ENCODE measurements at regions not wholly inside any gene's neighbourhood (a gene's known extent, or its start where the extent isn't known, plus 50 kb on each side); places are given as distances from the start of the nearest gene placed in this dataset.

- no peak for DNase-seq
These were observed 70.9 kb upstream of the SALL1 start for GRCh38 chr16:51222016-51222415.

DNA sequence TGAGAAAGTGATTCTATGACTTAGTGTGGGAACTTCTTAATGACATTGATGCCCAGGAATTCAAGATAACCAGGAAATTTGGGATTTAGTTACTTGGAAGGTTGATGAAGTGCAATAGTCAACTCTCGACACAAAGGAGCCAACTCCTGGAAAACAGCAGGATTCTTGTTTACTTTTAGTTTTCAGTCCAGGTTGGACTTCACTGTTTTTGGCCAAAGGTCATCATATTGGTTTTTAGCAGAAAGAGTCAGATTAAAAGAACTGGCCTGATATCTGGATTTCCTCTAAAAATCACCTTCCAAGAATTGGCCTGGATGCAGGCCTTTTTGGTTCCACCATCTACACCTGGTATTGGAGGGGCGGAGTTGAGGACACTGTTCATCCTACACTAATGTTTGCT is 60.1 kb upstream of the SALL1 start:
- DNase-seq, result no peak

DNA sequence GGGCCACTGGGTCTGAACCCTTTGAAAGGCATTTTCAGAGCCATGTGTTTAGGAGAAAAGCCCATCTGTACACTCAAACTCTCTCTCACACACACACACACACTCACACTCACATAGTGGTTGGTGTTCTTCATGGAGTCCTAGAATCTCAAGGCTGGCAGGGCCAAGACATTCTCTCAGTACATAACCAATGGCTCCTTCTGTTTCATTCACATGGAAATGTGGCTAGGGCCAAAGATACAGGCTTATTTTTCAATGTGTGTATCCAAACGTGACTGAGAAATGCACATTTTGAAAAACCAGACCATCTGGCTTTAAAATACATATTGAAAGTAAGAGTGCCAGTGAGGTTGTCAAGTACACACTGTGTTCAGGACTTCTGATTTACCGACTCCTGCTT is 59.0 kb upstream of the SALL1 start:
- no peak for DNase-seq

DNA sequence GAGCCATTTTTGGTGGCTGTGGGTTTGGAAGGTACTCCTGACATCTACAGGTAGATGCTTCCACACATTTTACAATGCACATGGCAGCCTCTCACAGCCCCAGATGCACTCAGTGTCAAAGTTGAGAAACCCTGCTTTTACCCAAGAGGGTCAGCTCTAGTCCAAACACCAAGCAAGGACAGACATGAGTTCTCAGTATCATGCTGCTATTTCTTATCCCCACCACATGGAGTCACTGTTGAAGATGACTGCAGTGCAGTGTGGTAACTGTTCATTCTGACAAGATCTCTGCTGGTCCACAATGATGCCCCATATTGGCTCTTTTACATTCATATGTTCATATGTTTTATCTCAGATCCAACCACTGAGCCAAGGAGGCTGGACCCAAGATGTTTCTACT is 50.5 kb upstream of the SALL1 start:
- DNase-seq, result no peak

Data from hippocampal formation (tissue), 2 donors.